ENCODE measurements at regions not wholly inside any gene's neighbourhood (a gene's known extent, or its start where the extent isn't known, plus 50 kb on each side); places are given as distances from the start of the nearest gene placed in this dataset.

DNA sequence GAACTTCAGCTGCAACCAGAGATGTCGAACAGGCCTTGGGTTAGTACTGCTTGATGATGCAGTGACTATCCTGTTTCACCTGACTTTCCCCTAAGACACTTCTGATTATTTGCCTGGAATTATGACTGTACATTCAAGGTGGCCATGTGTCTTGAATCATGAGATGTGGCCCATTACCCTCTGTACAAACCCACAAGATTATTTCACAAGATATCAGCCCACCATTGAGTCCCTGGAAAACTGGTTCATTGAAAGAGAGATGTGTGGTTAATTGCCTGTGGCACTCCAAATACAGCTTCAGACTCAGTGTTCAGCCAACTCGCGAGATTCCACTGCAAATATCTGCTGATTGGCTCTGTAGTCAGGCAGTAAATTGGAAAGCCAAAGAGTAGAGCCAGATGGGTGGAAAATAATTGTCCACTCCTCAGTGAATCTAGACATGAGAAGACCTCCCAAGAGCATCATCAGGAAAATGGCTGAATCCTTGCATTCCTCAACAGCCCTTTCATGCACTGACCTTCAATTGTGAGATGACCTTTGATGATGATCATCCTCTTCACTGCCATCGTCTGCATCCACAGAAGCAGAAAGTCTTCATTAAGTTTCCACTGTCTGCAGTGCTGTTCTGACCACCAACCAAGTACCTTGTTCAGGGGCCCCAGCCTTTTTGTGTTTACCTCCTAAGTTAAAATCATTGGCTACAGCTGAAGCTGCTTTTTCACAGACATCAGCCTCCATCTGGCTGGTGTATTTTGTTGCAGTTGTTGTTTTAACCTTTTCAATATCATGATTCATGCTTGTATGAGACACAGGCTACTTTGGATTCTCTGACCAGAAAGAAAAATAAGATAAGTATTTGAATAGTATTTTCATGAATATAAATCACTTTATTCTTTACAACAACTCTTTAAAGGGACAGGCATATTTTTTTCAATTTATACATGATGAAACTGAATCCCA lies 75.2 kb downstream of the ESM1 start:
- TF ChIP-seq, protein P1, sequence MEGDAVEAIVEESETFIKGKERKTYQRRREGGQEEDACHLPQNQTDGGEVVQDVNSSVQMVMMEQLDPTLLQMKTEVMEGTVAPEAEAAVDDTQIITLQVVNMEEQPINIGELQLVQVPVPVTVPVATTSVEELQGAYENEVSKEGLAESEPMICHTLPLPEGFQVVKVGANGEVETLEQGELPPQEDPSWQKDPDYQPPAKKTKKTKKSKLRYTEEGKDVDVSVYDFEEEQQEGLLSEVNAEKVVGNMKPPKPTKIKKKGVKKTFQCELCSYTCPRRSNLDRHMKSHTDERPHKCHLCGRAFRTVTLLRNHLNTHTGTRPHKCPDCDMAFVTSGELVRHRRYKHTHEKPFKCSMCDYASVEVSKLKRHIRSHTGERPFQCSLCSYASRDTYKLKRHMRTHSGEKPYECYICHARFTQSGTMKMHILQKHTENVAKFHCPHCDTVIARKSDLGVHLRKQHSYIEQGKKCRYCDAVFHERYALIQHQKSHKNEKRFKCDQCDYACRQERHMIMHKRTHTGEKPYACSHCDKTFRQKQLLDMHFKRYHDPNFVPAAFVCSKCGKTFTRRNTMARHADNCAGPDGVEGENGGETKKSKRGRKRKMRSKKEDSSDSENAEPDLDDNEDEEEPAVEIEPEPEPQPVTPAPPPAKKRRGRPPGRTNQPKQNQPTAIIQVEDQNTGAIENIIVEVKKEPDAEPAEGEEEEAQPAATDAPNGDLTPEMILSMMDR (IDR thresholded peaks at IDR 0.05) = no peak
- DNase-seq (ENCODE audit: low spot score) = no peak
- Histone ChIP-seq H3K4me3 (no peak overlapping the region), H3K4me1 (no peaks in the 10 kb centered on the region), H3K27ac (no peak overlapping the region), H3K9me3 (no peaks in the 10 kb centered on the region), H3K27me3 (no peaks in the 10 kb centered on the region), H3K36me3 (no peaks in the 10 kb centered on the region)

DNA sequence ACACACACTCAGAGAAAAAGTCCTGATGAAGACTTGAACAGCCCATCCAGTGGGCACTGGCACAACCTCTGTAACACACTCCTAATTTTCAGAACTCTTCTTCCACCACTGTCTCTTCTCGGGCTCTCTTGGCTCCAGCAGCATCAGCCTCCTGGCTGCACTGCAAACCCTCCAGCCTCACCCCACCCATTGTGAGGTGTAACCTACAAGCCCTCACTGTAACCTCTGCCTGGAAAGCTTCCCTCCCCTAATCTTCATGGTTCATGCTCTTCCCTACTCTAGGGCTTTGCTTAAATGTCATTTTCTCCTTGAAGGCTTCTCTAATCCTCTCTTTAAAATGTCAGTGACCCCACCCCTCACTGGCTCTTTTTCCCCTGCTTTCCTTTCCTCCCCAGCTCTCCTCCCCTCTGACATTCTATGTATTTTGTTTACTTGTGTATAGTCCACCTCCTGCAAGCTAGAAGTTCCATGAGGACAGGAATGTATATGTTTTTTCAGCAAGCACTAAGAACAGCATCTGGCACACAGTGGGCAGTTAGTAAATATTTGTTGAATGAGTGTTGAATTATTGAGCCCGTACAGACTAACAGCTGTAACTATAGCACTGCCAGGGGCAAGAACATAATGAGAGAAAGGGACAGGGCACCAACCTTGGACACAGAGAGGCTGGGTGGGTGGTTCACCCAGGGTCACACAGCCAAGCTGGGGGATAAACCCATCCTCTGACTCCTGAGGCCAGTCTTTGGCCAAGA lies 76.4 kb downstream of the ESM1 start:
- Histone ChIP-seq H3K36me3 (no peaks in the 10 kb centered on the region), H3K27ac (no peak overlapping the region), H3K4me1 (no peaks in the 10 kb centered on the region), H3K4me3 (no peak overlapping the region), H3K9me3 (no peaks in the 10 kb centered on the region), H3K27me3 (no peaks in the 10 kb centered on the region)
- no peak for DNase-seq (ENCODE audit: low spot score)
- TF ChIP-seq, protein P1 (IDR thresholded peaks at IDR 0.05) = no peak

DNA sequence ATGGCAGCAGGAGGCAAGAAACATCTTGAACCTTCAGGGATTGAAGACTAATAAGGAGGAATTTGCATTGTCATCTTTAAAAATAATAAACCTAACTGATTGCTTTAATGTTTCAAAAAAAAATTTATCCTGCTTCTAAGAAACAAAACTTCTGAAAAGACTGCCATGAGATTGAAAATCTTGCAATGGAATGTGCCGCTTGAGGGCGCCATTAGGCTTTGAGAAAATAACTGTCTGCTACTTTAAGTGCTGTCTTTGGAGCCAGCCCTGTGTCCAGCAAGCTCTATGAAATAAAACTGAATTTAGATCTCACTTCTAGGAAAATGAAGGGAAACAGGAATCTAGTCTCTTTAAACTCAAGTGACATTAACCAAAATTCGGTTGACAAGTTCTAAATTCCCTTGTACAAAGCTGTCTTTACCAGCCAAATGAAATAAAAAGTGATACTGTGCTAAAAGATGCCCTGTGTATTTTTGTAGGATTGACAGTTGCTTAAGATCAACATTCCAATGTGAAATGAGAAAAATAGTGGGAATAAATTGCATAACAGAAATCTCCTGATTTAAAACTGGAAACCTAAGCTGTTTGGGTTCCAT lies 79.4 kb downstream of the ESM1 start:
- H3K36me3 ChIP-seq = no peaks in the 10 kb centered on the region
- TF ChIP-seq, protein P1 (IDR thresholded peaks at IDR 0.05) = peak; percentile 43 to 74
- peak; percentile 73 for DNase-seq (ENCODE audit: low spot score)
- H3K27me3 ChIP-seq = no peaks in the 10 kb centered on the region
- no peaks in the 10 kb centered on the region for H3K4me1 ChIP-seq
- no peak overlapping the region for H3K27ac ChIP-seq
- H3K9me3 ChIP-seq = no peaks in the 10 kb centered on the region
- no peak overlapping the region for H3K4me3 ChIP-seq

DNA sequence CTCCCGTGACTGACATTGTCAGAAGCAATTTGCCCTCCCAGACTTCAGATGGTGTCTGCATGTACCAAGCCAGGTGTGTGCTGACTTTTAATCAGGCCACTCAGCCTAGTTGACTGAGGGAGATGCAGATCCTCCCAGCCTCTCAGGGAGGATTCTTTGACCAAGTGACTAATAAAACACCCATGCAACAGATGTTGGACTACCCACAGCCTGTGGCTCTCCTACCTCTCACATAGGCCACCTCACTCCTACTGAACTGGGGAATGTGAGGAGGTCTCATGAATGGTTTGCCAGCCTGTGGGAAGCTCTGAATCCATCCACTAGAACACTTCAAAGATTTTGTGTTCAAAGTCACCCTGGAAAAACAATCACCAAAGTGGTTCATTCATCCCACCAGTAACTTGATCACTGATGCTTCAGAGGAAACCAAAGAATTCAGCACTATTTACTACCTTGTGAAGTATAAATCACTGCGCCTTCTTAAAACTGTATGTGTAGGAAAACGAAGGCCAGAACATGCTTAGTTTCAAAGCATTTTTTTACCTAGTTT lies 80.1 kb downstream of the ESM1 start:
- H3K4me3 ChIP-seq = no peak overlapping the region
- no peak overlapping the region for H3K27ac ChIP-seq
- H3K4me1 ChIP-seq = no peaks in the 10 kb centered on the region
- no peaks in the 10 kb centered on the region for H3K27me3 ChIP-seq
- no peaks in the 10 kb centered on the region for H3K36me3 ChIP-seq
- no peaks in the 10 kb centered on the region for H3K9me3 ChIP-seq
- no peak for DNase-seq (ENCODE audit: low spot score)
- TF ChIP-seq, protein P1 (IDR thresholded peaks at IDR 0.05) = no peak

DNA sequence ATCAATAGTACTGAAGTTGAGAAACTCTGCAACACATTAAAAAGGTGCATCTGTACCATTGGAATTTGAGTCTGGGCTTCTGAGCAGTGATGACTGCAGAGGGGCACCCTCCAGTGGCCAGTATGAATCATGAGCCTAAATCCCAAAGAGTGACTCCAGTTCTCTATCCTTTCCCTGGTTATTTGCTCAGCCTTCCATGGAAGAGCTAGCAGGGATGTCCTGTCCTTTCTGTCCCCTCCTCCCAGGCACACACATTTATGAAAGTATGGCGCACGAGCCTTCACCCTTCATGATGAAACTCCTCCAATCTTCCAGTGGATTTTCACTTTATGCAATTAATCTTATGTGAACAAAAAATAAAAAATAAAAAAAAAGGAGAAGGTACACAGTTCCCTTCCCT lies 81.0 kb downstream of the ESM1 start:
- DNase-seq (ENCODE audit: low spot score) = no peak
- H3K27ac ChIP-seq = no peak overlapping the region
- H3K4me3 ChIP-seq = no peak overlapping the region
- H3K9me3 ChIP-seq = no peaks in the 10 kb centered on the region
- TF ChIP-seq, protein P1 (IDR thresholded peaks at IDR 0.05) = peak in 1 of 2 donors; percentile 20
- no peaks in the 10 kb centered on the region for H3K4me1 ChIP-seq
- H3K27me3 ChIP-seq = no peaks in the 10 kb centered on the region
- no peaks in the 10 kb centered on the region for H3K36me3 ChIP-seq

Measured in right atrium auricular region (tissue), 2 donors.